ENCODE measurements at regions not wholly inside any gene's neighbourhood (a gene's known extent, or its start where the extent isn't known, plus 50 kb on each side); places are given as distances from the start of the nearest gene placed in this dataset.
A peak's percentile ranks its signal among the peaks of the same experiment; 100 is the strongest.

GRCh38 chr3:193890016-193890897 is 245.7 kb upstream of the HES1 start:
- ATAC-seq (ENCODE audit: insufficient read depth, low read depth), result no peak
- no peaks in the 10 kb centered on the region for H3K9me3 ChIP-seq (ENCODE audit: insufficient read depth, low read length, severe bottlenecking)
- no peaks in the 10 kb centered on the region for H3K27me3 ChIP-seq (ENCODE audit: insufficient read depth, low read length, poor library complexity)
- no peak overlapping the region for H3K4me2 ChIP-seq (ENCODE audit: insufficient read depth, low read length)
- no peak for TF ChIP-seq CTCF (IDR thresholded peaks at IDR 0.05; ENCODE audit: borderline replicate concordance, extremely low read depth, low read length, poor library complexity, severe bottlenecking)
- no peak for TF ChIP-seq EZH2 (IDR thresholded peaks at IDR 0.05; ENCODE audit: borderline replicate concordance, low read depth, low read length, severe bottlenecking)
- H2AFZ ChIP-seq (ENCODE audit: low read depth, low read length), result no peak overlapping the region
- no peaks in the 10 kb centered on the region for H4K20me1 ChIP-seq (ENCODE audit: insufficient read depth, low read length)
- H3K9ac ChIP-seq (ENCODE audit: low read depth, low read length), result no peak overlapping the region
- H3K79me2 ChIP-seq (ENCODE audit: insufficient read depth, low read length), result no peaks in the 10 kb centered on the region
- no peak overlapping the region for H3K4me3 ChIP-seq (ENCODE audit: low read depth in 1 of 2, low read length in 2 of 2)
- no peaks in the 10 kb centered on the region for H3K36me3 ChIP-seq (ENCODE audit: insufficient read depth, low read length)
- H3K4me1 ChIP-seq (ENCODE audit: insufficient read depth, low read length), result no peaks in the 10 kb centered on the region
- H3K27ac ChIP-seq (ENCODE audit: low read length), result no peak overlapping the region
- no peak for DNase-seq

- Histone ChIP-seq H4K20me1 (ENCODE audit: insufficient read depth, low read length) (no peaks in the 10 kb centered on the region), H3K79me2 (ENCODE audit: insufficient read depth, low read length) (no peaks in the 10 kb centered on the region), H3K27me3 (ENCODE audit: insufficient read depth, low read length, poor library complexity) (no peaks in the 10 kb centered on the region), H3K4me3 (ENCODE audit: low read depth in 1 of 2, low read length in 2 of 2) (no peak overlapping the region), H3K4me2 (ENCODE audit: insufficient read depth, low read length) (no peak overlapping the region), H3K27ac (ENCODE audit: low read length) (no peak overlapping the region), H3K9ac (ENCODE audit: low read depth, low read length) (no peak overlapping the region), H2AFZ (ENCODE audit: low read depth, low read length) (no peak overlapping the region), H3K36me3 (ENCODE audit: insufficient read depth, low read length) (no peaks in the 10 kb centered on the region), H3K9me3 (ENCODE audit: insufficient read depth, low read length, severe bottlenecking) (no peaks in the 10 kb centered on the region), H3K4me1 (ENCODE audit: insufficient read depth, low read length) (no peaks in the 10 kb centered on the region)
- no peak for TF ChIP-seq EZH2 (IDR thresholded peaks at IDR 0.05; ENCODE audit: borderline replicate concordance, low read depth, low read length, severe bottlenecking)
- no peak for TF ChIP-seq CTCF (IDR thresholded peaks at IDR 0.05; ENCODE audit: borderline replicate concordance, extremely low read depth, low read length, poor library complexity, severe bottlenecking)
- ATAC-seq (ENCODE audit: insufficient read depth, low read depth) (peak; percentile 63; the same call in 2 of the 3 replicates), DNase-seq (no peak)
Measured at GRCh38 chr3:193894121-193894863, 241.7 kb upstream of the HES1 start.

- no peaks in the 10 kb centered on the region for H3K36me3 ChIP-seq (ENCODE audit: insufficient read depth, low read length)
- H3K9me3 ChIP-seq (ENCODE audit: insufficient read depth, low read length, severe bottlenecking), result no peaks in the 10 kb centered on the region
- no peak for DNase-seq
- no peaks in the 10 kb centered on the region for H4K20me1 ChIP-seq (ENCODE audit: insufficient read depth, low read length)
- no peaks in the 10 kb centered on the region for H3K27me3 ChIP-seq (ENCODE audit: insufficient read depth, low read length, poor library complexity)
- H3K4me3 ChIP-seq (ENCODE audit: low read depth in 1 of 2, low read length in 2 of 2), result no peak overlapping the region
- ATAC-seq (ENCODE audit: insufficient read depth, low read depth), result no peak
- H3K9ac ChIP-seq (ENCODE audit: low read depth, low read length), result no peak overlapping the region
- no peak overlapping the region for H3K27ac ChIP-seq (ENCODE audit: low read length)
- H2AFZ ChIP-seq (ENCODE audit: low read depth, low read length), result no peak overlapping the region
- no peak for TF ChIP-seq EZH2 (IDR thresholded peaks at IDR 0.05; ENCODE audit: borderline replicate concordance, low read depth, low read length, severe bottlenecking)
- no peak for TF ChIP-seq CTCF (IDR thresholded peaks at IDR 0.05; ENCODE audit: borderline replicate concordance, extremely low read depth, low read length, poor library complexity, severe bottlenecking)
- H3K4me2 ChIP-seq (ENCODE audit: insufficient read depth, low read length), result no peak overlapping the region
- no peaks in the 10 kb centered on the region for H3K4me1 ChIP-seq (ENCODE audit: insufficient read depth, low read length)
- H3K79me2 ChIP-seq (ENCODE audit: insufficient read depth, low read length), result no peaks in the 10 kb centered on the region
Measured at GRCh38 chr3:193895409-193895808, 240.5 kb upstream of the HES1 start.
